Forelimb muscle (tissue), 1 donor: ENCODE measurements at regions not wholly inside any gene's neighbourhood (a gene's known extent, or its start where the extent isn't known, plus 50 kb on each side); places are given as distances from the start of the nearest gene placed in this dataset.
"Not testable (repeated sequence)": the region's sequence is repeated elsewhere in the genome, so short reads cannot be mapped to it uniquely, and the experiment has no call there.

Source experiments
- DNase-seq: peaks from one replicate; pipeline ENCODE4 v3.0.0-alpha.2; 2013; ENCODE audit warnings: low read depth

- DNase-seq, result no peak
Observed at GRCh38 chr16:8115814-8116213, 474.5 kb downstream of the TMEM114 start.

DNA sequence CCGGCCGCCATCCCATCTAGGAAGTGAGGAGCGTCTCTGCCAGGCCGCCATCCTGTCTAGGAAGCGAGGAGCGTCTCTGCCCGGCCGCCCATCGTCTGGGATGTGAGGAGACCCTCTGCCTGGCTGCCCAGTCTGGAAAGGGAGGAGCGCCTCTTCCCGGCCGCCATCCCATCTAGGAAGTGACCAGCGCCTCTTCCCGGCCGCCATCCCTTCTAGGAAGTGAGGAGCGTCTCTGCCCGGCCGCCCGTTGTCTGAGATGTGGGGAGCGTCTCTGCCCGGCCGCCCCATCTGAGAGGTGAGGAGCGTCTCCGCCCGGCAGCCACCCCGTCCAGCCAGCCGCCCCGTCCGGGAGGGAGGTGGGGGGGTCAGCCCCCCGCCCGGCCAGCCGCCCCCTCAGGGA is 475.4 kb downstream of the TMEM114 start:
- DNase-seq, result not testable (repeated sequence)

DNA sequence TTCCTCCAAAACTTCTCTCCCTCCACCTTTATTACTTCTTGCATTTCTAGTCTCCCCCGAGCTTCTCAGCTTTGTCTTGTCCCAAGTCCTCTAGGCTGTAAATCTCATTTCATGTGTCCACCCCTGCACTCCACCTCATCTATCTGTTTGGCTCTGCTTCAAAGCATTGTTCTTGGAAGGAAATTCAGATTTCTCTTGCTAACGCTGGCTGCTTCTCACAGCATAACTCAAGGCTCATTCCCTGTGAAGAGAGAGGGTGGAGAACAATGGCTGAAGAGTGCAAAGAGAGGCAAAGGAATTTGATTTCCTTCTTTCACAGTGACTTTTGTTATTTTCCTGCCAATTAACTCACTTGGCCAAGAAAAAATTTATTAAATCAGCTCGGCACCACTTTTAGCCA is 476.5 kb downstream of the TMEM114 start:
- DNase-seq, result no peak

DNA sequence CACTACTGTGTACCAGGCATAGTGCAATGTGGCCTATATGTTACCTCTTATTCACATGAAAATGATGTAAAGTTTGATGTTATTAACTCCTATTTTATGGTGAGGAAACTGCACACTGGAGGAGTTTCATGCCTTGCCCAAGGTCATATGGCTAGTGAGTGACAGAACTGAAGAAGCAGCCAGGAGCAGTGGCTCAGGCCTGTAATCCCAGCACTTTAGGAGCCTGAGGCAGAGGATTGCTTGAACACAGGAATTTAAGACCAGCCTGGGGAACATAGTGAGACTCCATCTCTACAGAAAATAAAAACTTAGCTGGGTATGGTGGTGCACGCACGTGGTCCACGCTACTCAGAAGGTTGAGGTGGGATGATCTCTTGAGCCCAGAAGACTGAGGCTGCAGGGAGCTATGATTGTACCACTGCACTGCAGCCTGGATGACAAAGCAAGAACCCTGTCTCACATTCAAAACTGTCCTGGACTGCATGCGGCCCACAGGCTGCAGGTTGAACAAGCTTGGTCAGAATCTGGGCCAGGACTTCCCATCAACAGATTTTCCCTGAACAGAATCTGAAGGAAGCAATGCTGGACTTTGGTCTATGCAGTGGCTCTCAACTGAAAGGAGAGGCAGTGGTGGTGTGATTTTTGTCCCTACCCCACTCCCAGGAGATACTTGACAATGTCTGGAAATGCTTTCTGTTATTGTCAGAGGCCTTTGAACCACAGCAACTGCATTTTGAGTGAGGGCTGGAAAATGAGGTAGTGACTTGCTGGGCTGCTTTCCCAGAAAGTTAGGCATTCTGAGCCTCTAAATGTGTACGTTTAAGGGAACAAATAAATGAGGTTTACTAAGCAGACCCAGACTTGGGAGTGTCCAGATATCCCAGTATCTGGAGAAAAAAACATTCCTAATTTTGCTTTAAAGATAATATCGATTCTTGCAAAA is 479.5 kb downstream of the TMEM114 start:
- no peak for DNase-seq

DNA sequence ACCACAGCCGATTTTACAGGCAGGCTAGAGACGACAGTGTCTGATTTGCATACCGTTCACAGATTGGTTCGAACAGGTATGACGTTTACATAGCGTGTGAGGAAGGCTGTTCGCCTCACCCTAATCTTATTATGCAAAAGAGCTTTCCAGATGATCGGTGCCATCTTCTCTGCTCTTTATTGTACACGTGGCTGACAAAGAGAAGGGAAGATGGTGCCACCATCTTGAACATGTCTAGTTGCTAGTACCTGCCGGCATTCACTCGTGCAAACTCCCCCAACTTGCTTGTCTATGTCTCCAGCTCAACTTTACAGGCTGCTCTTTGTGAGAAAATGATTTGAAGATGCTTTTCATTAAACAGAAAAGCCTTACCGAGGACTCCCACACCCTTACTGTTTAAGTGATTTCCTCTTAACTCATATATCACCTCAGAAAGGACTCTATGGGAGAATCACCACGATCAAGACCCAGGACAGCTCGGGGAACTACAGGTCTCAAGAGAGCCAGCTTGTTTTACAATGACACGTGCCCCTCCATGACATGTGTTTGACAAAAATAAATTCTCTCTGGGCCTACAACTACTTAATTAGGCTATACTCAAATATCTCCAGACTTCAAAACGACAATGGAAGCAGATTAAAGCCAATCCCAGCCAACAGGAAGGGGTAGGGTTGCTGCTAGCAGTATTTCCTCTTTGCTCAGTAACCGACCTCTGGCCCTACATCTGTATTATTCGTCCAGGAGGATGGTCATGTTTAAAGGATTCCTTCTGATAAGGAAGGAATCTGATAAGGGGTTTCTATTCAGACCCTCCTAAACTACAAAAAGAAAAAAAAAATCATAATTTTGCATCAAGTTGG is 480.6 kb downstream of the TMEM114 start:
- no peak for DNase-seq

- no peak for DNase-seq
Observed at GRCh38 chr16:8108991-8109509, 481.3 kb downstream of the TMEM114 start.

DNA sequence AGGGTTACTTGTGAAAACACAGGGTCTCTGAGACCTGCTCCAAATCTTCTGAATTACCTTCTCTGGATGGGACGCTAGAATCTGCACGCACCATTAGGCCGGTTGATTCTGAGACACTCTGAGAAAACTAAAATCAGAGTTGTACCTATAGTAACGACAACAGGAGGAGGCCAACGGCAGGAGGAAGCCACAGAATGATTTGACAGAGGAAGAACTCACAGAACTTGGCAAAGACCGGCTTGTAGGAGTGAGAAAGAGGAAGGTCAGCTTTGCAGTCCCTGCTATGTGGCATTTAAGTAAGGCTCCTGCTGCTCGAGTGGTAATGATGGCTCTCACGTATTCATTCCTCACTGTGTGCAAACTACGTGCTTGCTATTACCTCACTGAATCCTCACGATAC is 483.0 kb downstream of the TMEM114 start:
- DNase-seq, result no peak

GRCh38 chr16:8103649-8104289 is 486.5 kb downstream of the TMEM114 start:
- DNase-seq, result no peak

GRCh38 chr16:8099586-8099985 is 490.7 kb downstream of the TMEM114 start:
- DNase-seq, result no peak

DNA sequence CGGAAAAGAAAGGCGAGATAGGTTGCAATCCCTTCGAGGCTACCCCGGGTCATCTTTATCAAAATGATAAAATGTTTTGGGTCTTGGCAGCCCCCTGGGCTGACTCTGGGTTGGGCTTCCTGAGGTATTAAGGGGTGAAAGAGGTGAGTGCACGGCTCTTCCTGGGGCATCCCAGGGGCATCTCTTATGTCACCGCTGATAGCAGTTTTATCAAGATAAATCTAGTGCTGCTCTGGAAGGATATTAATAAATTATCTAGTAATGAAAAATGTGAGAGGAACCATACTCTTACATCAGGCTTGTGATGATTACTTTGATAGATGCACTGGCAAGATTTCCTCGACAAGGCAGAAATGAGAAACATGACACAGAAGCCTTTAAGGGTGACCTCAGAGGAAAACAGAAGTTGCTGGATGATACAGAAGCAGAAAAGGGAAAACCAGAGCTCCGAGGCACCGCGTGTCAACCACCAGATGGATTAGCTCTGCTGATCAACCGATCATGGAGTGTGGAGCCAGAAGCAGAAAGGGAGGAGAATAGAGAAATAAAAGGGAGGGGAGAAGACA is 491.3 kb downstream of the TMEM114 start:
- DNase-seq, result no peak

GRCh38 chr16:8096211-8096610 is 494.1 kb downstream of the TMEM114 start:
- no peak for DNase-seq

- no peak for DNase-seq
Observed at GRCh38 chr16:8094696-8095095, 495.6 kb downstream of the TMEM114 start.

- no peak for DNase-seq
Observed at GRCh38 chr16:8088820-8089338, 501.4 kb downstream of the TMEM114 start.

DNA sequence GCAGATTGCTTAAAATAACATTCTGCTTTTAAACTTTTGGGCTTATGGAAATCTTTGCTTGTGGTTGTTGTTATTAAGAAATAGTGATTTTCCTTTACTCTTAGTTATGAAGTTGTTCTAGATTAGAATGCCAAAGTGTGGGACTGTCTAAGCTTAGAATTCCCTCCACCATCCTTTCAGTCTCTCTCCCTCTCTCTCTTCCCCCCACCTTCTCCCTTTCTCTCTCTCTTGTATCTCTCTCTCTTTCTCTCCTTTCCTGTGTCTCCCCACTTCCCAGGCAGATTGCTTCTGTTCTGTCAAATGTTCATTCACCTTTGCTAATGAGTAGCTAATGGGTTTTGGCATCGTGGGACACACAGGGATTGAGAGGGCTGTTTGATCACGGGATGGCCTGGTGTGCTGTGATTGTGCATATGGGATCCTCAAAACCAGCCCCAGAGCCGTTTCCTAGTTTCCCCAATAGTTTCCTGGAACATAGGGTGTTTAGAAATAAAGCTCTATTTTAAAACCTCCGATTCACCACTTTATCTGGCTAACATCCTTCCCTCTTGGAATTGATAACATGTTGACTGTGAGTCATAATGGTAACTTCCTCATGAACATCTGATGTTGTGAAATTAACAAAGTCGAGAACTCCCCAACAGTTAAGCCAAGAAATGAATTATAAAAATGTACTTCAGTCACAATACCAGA is 502.6 kb downstream of the TMEM114 start:
- DNase-seq, result peak; percentile 78

GRCh38 chr16:8087146-8087545 is 503.2 kb downstream of the TMEM114 start:
- no peak for DNase-seq

DNA sequence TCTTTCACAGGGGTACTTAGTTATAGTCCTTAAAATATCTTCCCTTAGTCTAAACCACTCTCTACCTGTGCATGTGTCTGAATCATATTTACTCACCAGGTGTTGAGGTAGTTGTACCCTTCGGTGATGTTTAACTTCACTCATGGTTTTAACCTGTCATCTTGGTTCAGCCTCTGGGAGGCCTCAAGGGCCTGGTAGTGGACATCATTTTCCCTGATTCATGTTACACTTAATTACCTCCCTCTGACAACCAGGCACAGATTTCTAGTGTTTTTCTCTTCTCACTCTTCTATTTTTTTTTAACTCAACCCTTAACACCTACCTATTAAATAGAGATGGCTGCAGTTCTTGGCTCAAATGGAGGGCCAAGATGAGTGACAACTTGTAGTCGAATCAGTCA is 505.4 kb downstream of the TMEM114 start:
- no peak for DNase-seq

DNA sequence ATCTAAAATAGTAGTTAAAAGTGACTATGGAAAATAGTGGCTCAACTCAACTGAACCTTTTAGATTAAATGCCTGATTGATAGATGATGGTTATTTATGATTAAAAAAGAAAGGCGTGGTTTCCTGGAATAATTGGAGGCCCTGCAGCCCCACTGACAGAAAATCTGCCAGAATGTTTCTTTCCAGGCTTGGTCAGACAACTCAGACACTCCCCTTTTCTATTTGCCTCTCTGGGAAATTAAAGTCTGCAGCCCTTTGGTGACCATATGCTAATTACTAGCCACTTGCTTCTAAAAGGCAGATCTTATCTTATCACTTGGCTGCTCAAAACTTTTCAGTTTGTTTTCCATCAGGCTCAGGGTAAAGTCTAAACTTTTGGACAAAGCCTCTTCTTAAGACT is 506.0 kb downstream of the TMEM114 start:
- no peak for DNase-seq

- no peak for DNase-seq
Observed at GRCh38 chr16:8083560-8083959, 506.8 kb downstream of the TMEM114 start.

GRCh38 chr16:8080817-8081216 is 509.5 kb downstream of the TMEM114 start:
- no peak for DNase-seq

DNA sequence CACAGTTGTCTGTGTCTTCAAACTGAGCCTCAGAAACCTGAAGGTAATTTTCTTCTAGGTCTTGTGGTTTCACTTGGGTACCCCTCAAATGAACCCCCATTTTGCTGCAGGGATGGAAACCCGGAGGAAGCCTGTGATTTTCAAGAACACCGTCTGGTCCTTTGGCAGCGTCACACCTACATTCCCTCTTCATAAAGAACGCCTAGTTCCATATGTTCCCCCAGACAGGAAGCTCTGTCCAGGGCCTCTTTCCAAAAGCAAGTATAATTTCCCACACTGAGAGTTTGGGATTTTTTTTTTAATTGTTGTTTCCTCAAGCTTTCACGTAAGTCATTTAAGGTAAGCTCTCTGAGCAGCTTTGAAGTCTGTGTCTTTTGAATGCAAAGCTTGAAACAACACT is 515.0 kb downstream of the TMEM114 start:
- no peak for DNase-seq

DNA sequence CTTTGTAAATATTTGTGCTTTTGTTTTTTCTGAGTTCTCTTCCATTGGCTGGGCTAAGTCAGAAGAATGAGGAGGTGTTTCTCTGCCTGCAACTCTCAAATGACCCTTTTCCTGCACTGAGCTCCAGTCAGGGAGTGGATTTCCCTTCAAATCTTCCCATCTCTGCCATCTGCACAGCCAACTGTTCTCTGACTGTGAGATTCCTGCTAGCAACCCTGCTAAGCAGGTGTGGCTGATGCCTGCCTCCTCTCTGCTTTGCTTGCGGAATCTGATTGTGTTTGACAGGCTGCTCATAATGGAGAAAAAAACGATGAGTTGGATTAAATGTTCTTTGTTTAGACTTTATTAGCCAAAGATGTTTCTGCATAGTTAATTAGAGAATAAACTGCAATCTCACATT is 519.8 kb downstream of the TMEM114 start:
- no peak for DNase-seq
